Fibroblast of skin of right quadriceps (primary cell): ENCODE measurements at regions not wholly inside any gene's neighbourhood (a gene's known extent, or its start where the extent isn't known, plus 50 kb on each side); places are given as distances from the start of the nearest gene placed in this dataset.

Experiments used
- DNase-seq: peaks from one replicate; pipeline ENCODE4 v3.0.0-alpha.2; 2013

DNA sequence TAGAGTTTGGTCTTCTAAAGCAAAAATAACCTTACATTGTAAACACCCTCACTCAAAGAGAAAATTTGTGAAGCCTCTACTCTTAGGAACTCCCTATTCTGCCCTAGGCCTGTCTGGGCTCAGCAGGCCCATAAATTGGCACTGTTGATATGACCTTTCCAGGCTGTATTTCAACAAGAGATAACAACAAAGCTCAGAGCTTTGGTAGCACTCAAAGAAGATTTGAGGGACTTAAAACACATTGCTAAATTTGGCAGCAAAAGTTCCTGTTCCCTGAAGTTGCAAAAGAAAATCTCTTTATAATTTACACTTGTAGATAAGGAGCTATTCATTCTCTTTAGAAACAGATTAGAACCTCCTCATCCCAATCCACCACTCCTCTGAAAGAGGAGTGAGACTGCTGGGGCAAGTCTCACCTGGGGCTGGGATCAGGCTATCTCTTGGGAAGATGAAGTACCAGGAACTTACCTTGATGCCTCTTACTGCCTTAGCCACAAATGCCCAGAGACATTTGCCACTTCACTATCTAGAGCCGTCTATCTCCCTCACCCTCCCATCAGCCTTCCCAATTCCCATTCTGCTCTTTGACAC, 110.4 kb upstream of the AKIP1 start:
- DNase-seq = no peak

DNA sequence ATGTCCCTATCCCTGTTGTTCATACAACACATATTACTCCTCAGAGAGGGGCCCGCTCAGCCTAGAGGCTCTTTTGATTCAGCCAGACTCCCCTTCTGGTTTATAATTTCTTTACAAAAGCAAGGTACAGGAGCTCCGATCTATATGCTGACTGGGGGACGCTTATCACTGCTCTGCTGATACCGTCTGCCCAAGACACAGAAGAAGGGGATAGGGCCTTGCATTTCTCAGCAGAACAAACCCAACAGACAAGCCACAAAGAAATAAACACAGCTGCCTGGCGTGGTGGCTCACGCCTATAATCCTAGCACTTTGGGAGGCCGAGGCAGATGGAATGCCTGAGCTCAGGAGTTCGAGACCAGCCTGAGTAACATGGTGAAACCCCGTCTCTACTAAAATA, 109.9 kb upstream of the AKIP1 start:
- no peak for DNase-seq

DNA sequence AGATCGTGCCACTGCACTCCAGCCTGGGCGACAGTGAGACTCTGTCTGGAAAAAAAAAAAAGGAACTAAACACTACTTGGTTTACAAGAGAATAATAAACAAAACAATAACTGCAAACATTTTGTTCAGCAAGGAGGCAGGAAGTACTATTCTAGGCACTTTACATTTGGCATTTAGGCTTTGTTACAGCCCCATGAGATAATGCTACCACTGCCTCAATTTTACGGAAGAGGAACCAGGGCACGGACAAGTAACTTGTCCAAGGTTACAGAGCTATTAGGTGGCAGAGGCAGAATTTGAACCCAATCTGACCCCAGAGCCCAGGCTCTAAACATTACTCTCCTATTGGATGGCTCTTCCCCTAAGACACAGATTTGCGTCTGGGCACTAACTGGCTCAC, 108.7 kb upstream of the AKIP1 start:
- DNase-seq = no peak

DNA sequence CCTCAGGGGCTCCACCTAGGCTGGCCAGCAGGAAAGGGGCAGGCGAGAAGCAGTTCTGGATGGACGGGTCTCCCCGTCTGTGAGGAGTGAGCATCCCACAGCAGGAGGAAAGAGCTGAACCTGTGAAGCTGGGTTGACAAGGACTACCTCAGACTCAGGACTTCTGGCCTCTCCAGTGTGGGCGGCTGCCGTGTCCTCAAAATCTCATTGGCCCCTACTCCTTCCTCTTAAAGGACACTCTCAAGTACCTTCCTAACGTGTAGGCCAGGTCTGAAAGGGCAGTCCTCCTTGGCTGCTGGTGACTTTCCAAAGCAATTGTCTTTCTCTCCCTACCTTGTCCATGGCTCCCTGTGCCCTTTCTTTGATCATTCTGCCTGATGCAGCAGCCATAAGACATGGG, 107.0 kb upstream of the AKIP1 start:
- no peak for DNase-seq

DNA sequence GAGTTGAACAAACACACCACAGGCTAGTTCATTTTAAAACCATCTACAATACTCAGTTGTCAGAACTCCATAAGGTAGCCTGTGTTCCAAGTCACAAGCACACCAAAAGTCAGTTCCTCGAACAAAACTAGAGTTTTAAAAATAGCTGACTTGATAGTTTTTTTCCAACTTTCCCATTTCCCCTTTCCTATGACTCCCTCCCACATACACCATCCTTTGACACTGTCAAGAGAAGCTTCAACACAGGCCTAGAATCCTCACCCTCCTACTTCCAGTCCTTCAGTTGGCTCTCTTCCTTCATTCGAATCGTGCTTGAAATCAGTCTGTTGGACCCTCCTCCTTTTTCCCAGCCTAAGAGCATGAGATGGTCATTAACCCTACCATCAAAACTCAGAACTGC, 105.7 kb upstream of the AKIP1 start:
- DNase-seq = no peak

DNA sequence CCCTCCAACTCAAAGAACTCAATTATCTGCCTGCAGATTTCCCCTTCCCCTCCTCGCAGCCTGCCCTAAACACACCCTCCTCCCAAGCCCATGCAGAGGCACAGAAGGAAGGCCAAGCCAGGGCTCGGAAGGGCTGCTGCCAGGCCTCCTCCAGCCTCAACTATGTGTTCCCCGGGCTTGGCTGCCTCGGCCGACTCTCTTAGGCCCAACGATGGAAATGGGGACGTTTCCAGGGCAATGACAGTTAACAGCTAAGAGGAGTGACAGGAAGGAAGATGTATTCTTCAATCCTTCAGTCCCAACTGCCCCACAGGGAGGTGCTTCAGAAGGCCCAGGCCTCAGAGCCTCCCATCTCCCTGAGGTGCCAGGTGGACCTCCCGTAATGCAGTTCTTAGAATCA, 104.0 kb upstream of the AKIP1 start:
- DNase-seq = no peak

DNA sequence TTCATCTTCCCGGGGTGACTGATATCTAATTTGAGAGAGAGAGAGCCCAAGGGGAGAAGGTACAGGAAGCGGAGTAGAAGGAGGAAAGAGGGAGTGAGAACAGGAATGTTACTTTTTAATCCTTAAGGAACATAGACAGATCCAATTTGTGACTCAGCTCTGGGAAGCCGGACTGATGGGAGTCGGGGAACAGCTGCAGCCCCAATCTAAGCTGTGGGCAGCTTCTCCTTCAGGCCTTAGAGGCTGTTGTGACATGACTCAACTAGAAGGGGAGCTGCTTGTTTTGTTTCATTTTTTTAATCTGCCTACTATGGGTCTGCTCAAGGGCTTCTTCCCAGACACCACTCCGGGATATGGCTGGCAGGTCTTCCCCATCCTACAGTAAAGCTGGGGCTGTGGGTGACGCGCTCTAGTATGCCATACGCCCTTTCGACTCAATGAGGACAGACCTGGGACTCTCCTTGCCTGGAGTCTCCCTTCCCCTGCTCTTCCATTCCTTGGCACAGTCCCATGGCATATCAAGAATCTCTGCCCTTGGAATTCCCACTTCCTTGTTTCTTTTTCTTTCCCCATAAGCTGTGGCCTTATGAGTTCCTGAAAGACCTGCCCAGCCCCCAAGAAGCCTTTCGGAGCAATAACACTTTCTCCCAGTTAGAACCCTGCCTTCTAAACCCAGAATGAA, 103.3 kb upstream of the AKIP1 start:
- DNase-seq = peak; percentile 89

DNA sequence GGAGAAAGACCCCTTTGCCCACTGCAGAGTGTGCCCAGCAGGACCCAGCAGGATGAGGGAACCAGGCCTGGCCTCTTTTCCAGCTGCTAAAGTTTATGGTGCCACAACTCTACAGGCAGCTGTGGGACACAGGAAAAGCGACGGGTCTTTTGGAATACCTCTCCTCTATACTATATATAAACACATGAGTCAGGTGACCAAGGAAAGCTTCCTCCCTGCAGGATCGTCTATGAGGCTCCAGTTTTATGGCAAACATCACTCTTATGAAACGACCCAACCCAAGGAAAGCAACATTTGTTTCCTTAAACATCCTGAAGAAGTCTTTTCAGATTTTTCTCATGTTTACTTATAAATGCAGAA, 102.8 kb upstream of the AKIP1 start:
- DNase-seq = peak; percentile 35

DNA sequence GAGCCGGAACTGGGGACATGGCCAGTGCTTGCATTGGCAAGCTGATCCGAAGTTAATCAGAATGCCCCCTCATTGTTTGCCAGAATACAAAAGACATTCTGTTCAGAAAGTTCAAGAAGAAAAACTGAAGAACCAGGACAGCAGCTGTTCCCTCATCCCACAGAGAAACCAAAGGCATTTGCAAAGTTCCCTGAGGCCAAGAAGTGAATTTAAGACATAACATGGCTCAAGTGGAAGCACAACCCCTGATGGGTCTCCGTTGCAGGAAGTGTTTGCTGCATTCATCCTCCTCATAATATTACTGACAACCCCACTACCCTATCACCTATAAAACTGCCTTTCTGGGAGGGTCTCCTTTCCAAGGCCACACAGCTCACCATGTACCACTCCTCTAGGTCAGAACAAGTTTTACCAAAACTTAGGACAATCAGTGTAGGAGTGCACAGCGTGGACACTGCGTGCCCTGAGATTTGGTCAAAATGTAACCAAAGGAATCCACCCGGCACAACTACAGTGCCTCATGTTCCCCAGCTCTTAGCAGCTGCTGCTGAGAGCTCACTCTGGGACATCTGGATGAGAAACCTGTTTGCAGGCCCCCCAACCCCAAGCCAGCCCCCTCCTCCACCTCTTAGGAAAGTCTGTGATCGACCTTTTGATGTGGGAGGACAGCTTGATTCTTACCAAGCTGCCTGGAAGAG, 101.6 kb upstream of the AKIP1 start:
- DNase-seq = no peak

DNA sequence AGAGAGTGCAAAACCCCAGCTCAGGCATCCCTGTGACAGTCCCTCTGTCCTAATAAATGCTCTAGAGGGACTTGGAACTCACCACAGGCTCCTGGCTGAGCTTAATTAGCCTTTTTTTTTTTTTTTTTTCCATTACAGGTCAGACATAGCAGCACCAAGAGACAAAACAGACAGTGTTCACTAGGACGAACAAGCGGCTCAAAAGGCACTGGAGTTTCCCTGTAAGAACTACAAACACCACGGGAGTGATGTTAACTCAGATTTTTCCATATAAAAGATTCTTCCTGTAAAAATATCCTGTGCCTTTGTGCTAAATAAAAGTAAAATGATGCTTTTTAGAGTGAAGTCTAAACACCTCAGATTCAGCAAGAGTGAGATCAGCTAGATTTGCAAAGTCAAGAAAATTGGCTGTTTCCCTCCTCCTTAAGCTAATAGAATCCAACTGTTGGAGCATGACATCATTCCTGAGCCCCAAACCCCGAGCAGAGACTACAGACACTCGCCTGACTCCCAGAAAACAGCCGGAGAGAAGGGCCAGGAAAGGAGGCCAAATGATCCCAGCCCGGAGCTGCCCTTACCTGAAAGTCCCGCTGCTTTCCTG, 101.0 kb upstream of the AKIP1 start:
- peak; percentile 49 for DNase-seq

DNA sequence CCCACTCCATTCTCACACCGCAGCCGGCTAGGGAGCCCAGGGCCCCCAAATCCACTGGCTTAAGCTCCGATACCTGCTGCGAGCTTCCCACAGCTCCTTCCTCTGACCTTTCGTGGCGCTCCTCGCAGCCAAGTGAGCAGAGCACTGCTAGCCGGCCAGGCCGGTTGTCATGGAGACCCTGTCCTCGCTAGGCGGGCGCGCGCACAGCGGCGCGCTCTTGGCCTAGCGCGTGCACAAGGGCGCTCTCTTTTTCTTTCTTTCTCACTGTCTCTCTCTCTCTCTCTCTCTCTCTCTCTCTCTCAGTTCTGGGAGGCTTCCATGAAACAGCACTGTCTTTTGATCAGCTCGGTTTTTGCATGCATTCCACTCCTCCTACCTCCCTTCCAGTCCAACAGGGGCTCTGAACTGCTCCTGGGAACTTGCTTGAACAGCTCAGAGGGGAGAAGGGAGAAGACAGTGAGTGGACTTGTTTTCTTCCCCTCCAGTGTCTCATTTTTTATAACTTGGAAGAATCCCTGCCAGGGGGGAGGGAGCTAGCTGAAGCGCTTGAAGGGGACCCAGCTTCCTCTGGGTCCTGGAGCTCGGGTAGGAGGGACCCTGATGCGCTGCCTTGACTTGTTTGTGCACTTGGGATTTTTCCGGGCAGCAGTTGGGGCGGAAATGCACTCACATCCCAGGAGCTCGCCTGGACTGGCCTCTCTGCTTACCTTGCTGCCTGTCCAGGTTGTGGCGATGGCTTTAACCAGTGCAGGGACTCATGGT, 100.3 kb upstream of the AKIP1 start:
- peak; percentile 86 for DNase-seq

DNA sequence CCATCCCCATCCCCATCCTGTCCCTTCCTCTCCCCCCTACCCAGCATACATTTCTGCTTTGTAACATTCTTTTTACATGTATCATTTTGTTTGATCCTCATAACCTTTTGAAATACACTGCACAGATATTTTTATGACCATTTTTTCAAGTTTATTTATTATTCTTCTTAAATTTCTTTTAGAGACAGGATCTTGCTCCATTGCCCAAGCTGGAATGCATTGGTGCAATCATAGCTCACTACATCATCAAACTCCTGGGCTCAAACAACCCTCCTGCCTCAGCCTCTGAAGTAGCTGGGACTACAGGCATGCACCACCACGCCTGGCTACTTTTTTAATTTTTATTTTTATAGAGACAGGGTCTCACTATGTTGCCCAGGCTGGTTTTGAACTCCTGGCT, 99.4 kb upstream of the AKIP1 start:
- peak; percentile 74 for DNase-seq

DNA sequence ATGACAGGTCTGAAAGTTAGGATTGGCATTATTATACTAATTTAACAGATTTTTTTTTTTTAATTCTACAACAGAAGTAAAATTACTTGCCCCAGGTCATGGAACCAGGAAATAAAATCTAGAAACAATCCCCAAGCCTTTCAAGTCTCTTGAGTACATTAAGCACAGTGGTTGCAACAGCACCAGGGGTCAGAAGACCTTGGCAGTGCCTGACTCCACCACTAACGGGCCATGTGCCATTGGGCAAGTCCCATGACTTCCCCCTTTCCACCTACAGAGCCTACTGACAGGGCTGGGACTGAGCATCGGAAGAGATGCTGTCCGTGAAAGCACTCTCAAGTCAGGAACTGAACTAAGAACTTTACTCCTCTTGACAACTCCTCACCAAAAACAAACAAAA, 98.6 kb upstream of the AKIP1 start:
- no peak for DNase-seq

DNA sequence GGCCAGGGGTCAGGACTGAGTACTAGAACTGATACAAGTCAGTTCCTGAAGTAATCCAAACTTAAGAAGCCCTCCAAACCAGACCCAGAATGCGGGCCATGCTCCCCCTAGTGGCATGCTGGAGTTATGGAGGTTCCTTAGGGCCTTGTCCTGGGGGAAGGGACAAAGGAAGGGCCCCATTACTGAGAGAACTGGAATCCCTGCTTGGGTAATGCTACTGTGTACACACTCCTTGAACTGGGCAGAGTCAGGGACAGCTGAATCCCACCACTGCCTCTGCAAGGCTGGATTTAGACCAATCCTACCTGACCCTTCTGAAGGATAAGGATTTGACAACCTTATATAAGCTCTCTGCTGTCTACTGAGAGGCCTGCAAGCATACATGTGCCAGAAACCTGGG, 97.3 kb upstream of the AKIP1 start:
- peak; percentile 88 for DNase-seq

DNA sequence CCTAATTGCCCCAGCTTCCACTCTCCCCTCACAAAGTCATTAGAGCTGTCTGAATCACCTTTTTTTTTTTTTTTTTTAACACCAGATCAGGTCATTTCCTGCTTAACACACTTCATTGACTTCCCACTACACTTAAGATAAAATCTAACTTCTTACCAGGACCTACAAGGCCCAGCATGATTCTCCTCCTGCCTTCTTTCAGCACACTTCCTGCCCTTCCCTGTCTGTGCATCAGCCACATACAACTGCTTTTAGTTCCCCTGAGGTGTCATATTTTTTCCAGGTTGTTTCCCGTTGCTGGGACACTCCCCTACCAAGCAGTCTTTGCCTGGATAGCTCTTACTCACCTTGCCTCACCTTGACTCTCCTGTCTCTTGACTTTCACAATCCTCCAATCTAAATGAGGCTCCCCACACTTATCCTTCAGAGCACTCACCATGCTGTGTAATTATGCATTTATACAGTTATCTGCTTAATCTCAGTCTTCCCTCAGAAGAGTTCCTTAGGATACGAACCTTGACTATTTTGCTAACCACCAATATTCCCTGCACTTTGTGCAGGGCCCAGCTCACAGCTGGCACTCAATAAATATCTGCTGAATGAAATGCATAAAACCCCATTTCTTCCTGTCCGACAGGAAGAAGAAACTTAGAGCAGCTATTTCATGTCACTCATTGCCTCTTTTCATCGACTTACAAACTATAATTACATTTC, 96.6 kb upstream of the AKIP1 start:
- peak; percentile 43 for DNase-seq

DNA sequence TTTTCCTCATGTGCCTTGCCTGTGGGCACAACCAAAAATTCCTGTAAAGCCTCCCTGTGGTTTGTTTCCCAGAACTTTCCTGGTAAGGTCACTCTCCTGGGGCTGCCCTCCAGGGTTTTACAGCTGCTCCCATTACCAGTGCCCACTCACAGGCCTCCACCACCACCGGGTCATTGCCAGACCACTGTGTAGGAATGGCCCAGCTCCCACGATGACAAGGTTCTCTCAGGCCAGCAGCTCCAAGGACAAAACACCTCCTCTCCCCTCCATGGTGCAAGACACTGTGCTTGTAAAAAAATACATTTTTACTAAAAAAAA, 96.1 kb upstream of the AKIP1 start:
- no peak for DNase-seq

DNA sequence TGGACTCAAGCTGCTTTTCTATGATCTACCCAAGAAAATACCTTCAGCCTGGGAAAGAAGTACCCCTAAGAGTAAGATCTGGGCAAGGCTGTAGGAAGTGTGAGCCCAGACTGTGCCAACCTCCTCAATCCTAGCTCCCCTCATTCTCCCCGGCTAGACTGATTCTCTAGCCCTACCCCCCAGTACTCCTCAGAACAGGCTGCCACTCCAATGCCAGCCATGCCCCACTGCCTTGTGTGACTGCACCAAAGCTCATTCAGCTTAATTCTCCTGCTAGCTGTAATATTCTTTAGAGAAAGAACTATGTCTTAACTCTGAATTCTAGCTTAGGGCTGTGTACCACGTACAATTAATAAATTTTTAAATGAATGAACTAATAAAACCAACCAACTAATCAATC, 92.6 kb upstream of the AKIP1 start:
- no peak for DNase-seq

DNA sequence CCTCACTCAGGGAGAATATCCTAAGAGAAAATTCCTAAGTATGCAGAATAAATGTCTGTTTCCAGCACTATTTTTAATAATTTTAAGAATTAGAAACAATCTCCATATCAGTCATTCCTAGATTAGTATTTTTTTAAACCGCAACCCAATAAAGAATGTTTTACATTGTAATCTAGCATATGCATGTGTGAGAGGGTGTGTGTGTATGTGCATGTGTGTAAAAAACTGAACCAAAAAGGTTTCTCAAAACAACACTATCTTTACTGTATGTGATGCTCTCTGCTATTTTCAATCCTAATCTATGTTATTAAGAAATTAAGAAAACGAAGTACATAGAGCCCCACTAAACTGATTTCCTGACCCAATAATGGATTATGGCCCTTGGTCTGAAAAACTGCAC, 90.6 kb upstream of the AKIP1 start:
- DNase-seq = no peak

DNA sequence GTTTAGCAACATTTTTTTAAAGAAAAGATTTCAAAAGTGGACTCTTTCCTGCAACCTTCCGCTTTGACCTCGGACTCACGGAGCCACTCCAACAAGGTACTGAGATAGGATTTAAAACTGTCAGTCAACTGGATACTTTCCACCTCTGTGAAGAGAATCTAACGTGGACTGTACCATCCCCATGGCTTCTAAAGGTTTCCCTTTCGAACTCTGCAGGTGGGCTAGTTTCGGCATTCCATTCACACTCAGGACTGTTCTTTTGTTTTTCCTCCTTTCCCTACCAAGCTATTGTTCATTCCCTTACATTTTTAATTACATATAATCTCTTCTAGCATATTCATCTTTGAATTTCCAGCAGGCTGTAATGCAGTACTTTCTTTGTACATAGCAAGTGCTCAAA, 88.5 kb upstream of the AKIP1 start:
- DNase-seq = no peak

DNA sequence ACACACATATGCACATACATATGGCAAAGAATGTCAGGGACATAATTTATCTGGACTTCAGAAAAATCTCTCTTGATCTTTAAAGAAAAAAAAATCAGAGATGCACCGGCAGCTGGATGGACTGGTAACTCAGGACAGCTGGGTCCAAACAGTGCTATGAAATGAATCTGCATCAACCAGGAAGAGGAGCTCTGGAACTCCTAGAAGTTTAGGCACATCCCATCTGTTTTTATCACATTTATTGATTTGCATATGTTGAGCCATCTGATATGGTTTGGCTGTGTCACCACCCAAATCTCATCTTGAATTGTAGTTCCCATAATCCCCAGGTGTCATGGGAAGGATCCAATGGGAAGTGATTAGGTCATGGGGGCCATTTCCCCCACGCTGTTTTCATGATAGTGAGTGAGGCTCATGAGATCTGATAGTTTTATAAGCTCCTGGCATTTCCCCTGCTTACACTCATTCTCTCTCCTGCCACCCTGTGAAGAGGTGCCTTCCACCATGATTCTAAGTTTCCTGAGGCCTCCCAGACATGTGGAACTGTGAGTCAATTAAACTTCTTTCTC, 87.7 kb upstream of the AKIP1 start:
- no peak for DNase-seq

DNA sequence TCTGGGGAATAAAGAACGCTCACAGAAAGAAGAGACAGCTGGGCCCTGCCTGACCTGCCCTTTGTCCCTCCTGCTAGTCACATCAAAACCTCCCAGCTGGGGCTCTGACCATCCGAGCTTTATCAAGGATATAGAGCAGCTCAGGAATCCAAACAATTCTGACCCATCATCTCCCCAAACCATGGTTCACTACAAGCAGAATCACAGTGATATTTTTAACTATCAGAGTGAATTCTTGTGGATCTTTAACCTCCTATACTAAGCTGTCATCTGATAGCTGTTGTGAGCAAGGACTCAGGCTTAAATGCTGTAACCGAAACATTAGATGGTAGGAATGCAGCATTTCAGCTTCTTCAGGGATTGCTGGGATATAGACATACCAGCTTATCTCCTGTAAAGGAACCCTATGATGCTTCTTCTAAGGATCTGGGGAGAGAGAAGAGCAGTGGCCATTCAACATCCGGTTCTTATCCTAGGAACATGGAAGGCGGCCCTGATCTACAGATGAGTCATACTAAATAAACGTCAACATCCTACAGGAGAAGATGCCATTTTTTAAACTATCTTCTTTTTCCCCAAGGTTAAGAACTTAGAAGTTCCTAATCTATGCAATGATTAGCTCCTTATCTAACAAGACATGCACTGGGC, 84.7 kb upstream of the AKIP1 start:
- peak; percentile 73 for DNase-seq

DNA sequence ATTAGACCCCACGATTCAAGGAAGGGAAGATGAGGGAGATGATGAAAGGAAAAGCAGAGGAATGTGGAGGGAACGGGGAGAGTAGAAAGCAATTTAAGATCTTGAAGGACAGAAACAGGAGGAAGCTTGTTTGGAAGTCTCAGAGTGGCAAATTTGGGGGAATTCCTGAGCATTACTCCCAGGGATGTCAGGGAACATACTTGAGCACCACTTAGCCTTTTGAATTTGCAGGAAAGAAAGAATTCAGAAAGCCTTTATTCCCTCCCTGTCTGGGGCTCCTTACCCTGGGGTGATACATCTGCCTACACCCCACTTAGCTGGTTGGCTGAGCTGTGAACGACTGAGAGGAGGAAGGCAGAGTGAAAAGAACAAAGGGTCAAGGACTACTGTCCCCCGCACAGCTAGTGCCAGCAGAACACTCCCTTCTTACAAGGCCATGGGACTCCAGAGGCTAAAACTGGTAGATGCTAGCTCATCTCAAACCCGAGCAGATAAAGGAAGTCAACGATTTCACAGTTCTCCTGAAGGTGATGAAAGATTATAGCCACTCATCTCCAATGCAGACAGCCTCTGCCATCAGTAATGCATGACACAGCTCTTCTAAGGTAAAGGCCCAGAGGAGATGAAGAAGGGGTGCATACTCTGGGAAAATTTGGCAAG, 84.0 kb upstream of the AKIP1 start:
- no peak for DNase-seq
